Testis (tissue), 2 donors: ENCODE measurements at regions not wholly inside any gene's neighbourhood (a gene's known extent, or its start where the extent isn't known, plus 50 kb on each side); places are given as distances from the start of the nearest gene placed in this dataset.

Experiments
- DNase-seq: peaks from one replicate; pipeline ENCODE4 v3.0.0-alpha.2; 2019
- H3K27ac ChIP-seq, 2 donors: fragments of 200-600 bp; sonication (generic); one replicate each; pipeline ENCODE4 v1.5.1; 2019
- H3K27me3 ChIP-seq: fragments of 200-600 bp; sonication (generic); one replicate; pipeline ENCODE4 v1.5.1; 2019
- H3K36me3 ChIP-seq: fragments of 200-600 bp; sonication (generic); one replicate; pipeline ENCODE4 v1.5.1; 2017; ENCODE audit warnings: low read depth; ENCODE audit errors: missing control alignments
- H3K4me1 ChIP-seq: fragments of 200-600 bp; sonication (generic); one replicate; pipeline ENCODE4 v1.5.1; 2019
- H3K4me3 ChIP-seq, 2 donors: fragments of 200-600 bp; sonication (generic); one replicate each; pipeline ENCODE4 v1.5.1; 2017 to 2019
- H3K9me3 ChIP-seq: fragments of 200-600 bp; sonication (generic); one replicate; pipeline ENCODE4 v1.5.1; 2017
- CTCF ChIP-seq, 3 experiments: fragments of 450-650 bp in 2 of 3; fragments of 200-600 bp in 1 of 3; sonication (generic) in 1 of 3; IDR thresholded peaks; one replicate each; pipeline ENCODE4 v1.5.1; 2016 to 2019; ENCODE audit warnings: antibody characterized with exemption in 3 of 3, mild to moderate bottlenecking in 2 of 3, moderate library complexity in 1 of 3
- POLR2A ChIP-seq: fragments of 450-650 bp; IDR thresholded peaks from one replicate; pipeline ENCODE4 v1.6.1; 2017; ENCODE audit warnings: antibody characterized with exemption, mild to moderate bottlenecking, moderate library complexity
- WGBS, 2 donors: methylation state at CpG; one replicate each; pipeline ENCODE4 v1.1.5; 2018; 5-methylcytosine and 5-hydroxymethylcytosine counted together
- intact Hi-C: fragments of 100-400 bp; cut with DNase I; formaldehyde crosslinking; loops from one replicate; pipeline ENCODE4 v1.15.1; 2023; ENCODE audit warnings: low total_unique reads

GRCh38 chr3:23041918-23042696 is 161.0 kb upstream of the UBE2E2 start:
- no peak overlapping the region for H3K4me3 ChIP-seq
- H3K27ac ChIP-seq = peak overlapping the region in 1 of 2 donors; percentile 39
- H3K4me1 ChIP-seq = peaks cover 6% of the 10 kb centered on the region
- no peak for DNase-seq
- H3K36me3 ChIP-seq = no peaks in the 10 kb centered on the region
- WGBS, 2 donors = 66 to 74% methylated on average over 4 of the region's 4 CpGs
- TF ChIP-seq POLR2A (no peak), CTCF (IDR thresholded peaks at IDR 0.05) (no peak)
- H3K9me3 ChIP-seq = no peaks in the 10 kb centered on the region
- H3K27me3 ChIP-seq = no peaks in the 10 kb centered on the region
- intact Hi-C loops = no loop called here

- Histone ChIP-seq H3K36me3 (no peaks in the 10 kb centered on the region), H3K27me3 (no peaks in the 10 kb centered on the region), H3K4me3 (no peak overlapping the region), H3K27ac (peak overlapping the region in 1 of 2 donors; percentile 29), H3K9me3 (no peaks in the 10 kb centered on the region), H3K4me1 (no peaks in the 10 kb centered on the region)
- DNase-seq = no peak
- TF ChIP-seq POLR2A = no peak
- no peak for TF ChIP-seq CTCF (IDR thresholded peaks at IDR 0.05)
- intact Hi-C loops = no loop called here
- 93 to 100% methylated on average over 1 of the region's 1 CpG for WGBS, 2 donors
Observed at GRCh38 chr3:23044463-23044862, 158.7 kb upstream of the UBE2E2 start.

- H3K36me3 ChIP-seq = no peaks in the 10 kb centered on the region
- DNase-seq = no peak
- H3K9me3 ChIP-seq = no peaks in the 10 kb centered on the region
- H3K4me3 ChIP-seq = no peak overlapping the region
- no peak overlapping the region for H3K27ac ChIP-seq
- intact Hi-C loops = no loop called here
- no peak for TF ChIP-seq CTCF (IDR thresholded peaks at IDR 0.05)
- no peak for TF ChIP-seq POLR2A
- no peaks in the 10 kb centered on the region for H3K27me3 ChIP-seq
- WGBS, 2 donors = 92 to 94% methylated on average over 4 of the region's 4 CpGs
- no peaks in the 10 kb centered on the region for H3K4me1 ChIP-seq
Observed at GRCh38 chr3:23046536-23046935, 156.6 kb upstream of the UBE2E2 start.

- 92 to 95% methylated on average over 4 of the region's 4 CpGs for WGBS, 2 donors
- Histone ChIP-seq H3K27me3 (no peaks in the 10 kb centered on the region), H3K9me3 (no peaks in the 10 kb centered on the region), H3K36me3 (no peaks in the 10 kb centered on the region), H3K4me3 (no peak overlapping the region), H3K27ac (no peak overlapping the region), H3K4me1 (no peaks in the 10 kb centered on the region)
- no peak for DNase-seq
- intact Hi-C loops = no loop called here
- TF ChIP-seq CTCF (IDR thresholded peaks at IDR 0.05) = no peak
- no peak for TF ChIP-seq POLR2A
Observed at GRCh38 chr3:23051240-23052140, 151.6 kb upstream of the UBE2E2 start.
